ENCODE measurements at regions not wholly inside any gene's neighbourhood (a gene's known extent, or its start where the extent isn't known, plus 50 kb on each side); places are given as distances from the start of the nearest gene placed in this dataset.

GRCh38 chr2:145292166-145292565 is 772.2 kb upstream of the ZEB2 start:
- no peak for TF ChIP-seq CTCF (IDR thresholded peaks at IDR 0.05)
- no peak for TF ChIP-seq POLR2A (IDR thresholded peaks at IDR 0.05)

Data from uterus (tissue), 2 donors.